Esophagus squamous epithelium (tissue), 5 donors: ENCODE measurements at regions not wholly inside any gene's neighbourhood (a gene's known extent, or its start where the extent isn't known, plus 50 kb on each side); places are given as distances from the start of the nearest gene placed in this dataset.

Source experiments
- DNase-seq: peaks from one replicate; lab custom pipeline; 2025; lab: John Stamatoyannopoulos, UW
- H3K27ac ChIP-seq, 4 donors: fragments of 200-600 bp; sonication (generic); one replicate each; pipeline ENCODE4 v1.5.1; 2016 to 2019; ENCODE audit warnings: mild to moderate bottlenecking in 1 of 4
- H3K27me3 ChIP-seq, 4 donors: fragments of 200-600 bp; sonication (generic); 1 replicate in 3 of 4; 2 replicates in 1 of 4; pipeline versions ENCODE4 v1.5.1 to v1.6.0; 2017 to 2021; ENCODE audit warnings: antibody characterized with exemption in 1 of 4
- H3K36me3 ChIP-seq, 3 donors: fragments of 200-600 bp; sonication (generic); one replicate each; pipeline ENCODE4 v1.5.1; 2016 to 2019
- H3K4me1 ChIP-seq, 3 donors: fragments of 200-600 bp; sonication (generic); one replicate each; pipeline ENCODE4 v1.5.1; 2017 to 2019
- H3K4me3 ChIP-seq, 4 donors: fragments of 200-600 bp; sonication (generic); 1 replicate in 3 of 4; 2 replicates in 1 of 4; pipeline ENCODE4 v1.5.1; 2016 to 2019; ENCODE audit warnings: mild to moderate bottlenecking in 2 of 4, moderate library complexity in 1 of 4
- H3K9me3 ChIP-seq, 3 donors: fragments of 200-600 bp; sonication (generic); one replicate each; pipeline ENCODE4 v1.5.1; 2016 to 2019
- CTCF ChIP-seq, 6 experiments: fragments of 450-650 bp in 4 of 6; fragments of 200-600 bp in 2 of 6; sonication (generic) in 2 of 6; IDR thresholded peaks; one replicate each; pipeline ENCODE4 v1.5.1; 2016 to 2019; ENCODE audit warnings: antibody characterized with exemption in 6 of 6, mild to moderate bottlenecking in 4 of 6, moderate library complexity in 4 of 6
- POLR2A ChIP-seq, 4 donors: fragments of 450-650 bp; IDR thresholded peaks; one replicate each; pipeline ENCODE4 v1.6.1; 2017; ENCODE audit warnings: antibody characterized with exemption in 4 of 4, mild to moderate bottlenecking in 4 of 4, moderate library complexity in 3 of 4
- WGBS, 2 donors: methylation state at CpG; one replicate each; pipeline ENCODE4 v1.1.5; 2018; 5-methylcytosine and 5-hydroxymethylcytosine counted together
- intact Hi-C: fragments of 100-400 bp; cut with DNase I; formaldehyde crosslinking; loops from one replicate; pipeline ENCODE4 v1.15.0; 2022
- donor health status: DM: yes; HTN: yes; CAD: no.

- H3K4me3 ChIP-seq = no peak overlapping the region
- TF ChIP-seq CTCF (IDR thresholded peaks at IDR 0.05) (no peak), POLR2A (IDR thresholded peaks at IDR 0.05) (no peak)
- 79 to 88% methylated on average over 1 of the region's 1 CpG for WGBS, 2 donors
- no peaks in the 10 kb centered on the region for H3K9me3 ChIP-seq
- intact Hi-C loops = no loop called here
- H3K27me3 ChIP-seq = peaks cover 0 to 12% (median 0%) of the 10 kb centered on the region in 4 donors
- H3K27ac ChIP-seq = no peak overlapping the region
- H3K36me3 ChIP-seq = no peaks in the 10 kb centered on the region
- DNase-seq = no peak
- no peaks in the 10 kb centered on the region for H3K4me1 ChIP-seq
Measured at GRCh38 chr3:124043023-124043422, 51.1 kb upstream of the ROPN1 start.

- H3K27me3 ChIP-seq = peaks cover 0 to 11% (median 0%) of the 10 kb centered on the region in 4 donors
- no peak for DNase-seq
- TF ChIP-seq CTCF (IDR thresholded peaks at IDR 0.05) (no peak), POLR2A (IDR thresholded peaks at IDR 0.05) (no peak)
- intact Hi-C loops = no loop called here
- 67 to 83% methylated on average over 2 to 3 of the region's 3 CpGs for WGBS, 2 donors
- no peak overlapping the region for H3K4me3 ChIP-seq
- no peak overlapping the region for H3K27ac ChIP-seq
- no peaks in the 10 kb centered on the region for H3K36me3 ChIP-seq
- no peaks in the 10 kb centered on the region for H3K4me1 ChIP-seq
- H3K9me3 ChIP-seq = no peaks in the 10 kb centered on the region
Measured at GRCh38 chr3:124044956-124045355, 53.0 kb upstream of the ROPN1 start.

GRCh38 chr3:124048967-124049798, 57.3 kb upstream of the ROPN1 start:
- no peak for DNase-seq
- no peaks in the 10 kb centered on the region for H3K4me1 ChIP-seq
- no peaks in the 10 kb centered on the region for H3K9me3 ChIP-seq
- intact Hi-C loops = no loop called here
- H3K4me3 ChIP-seq = no peak overlapping the region
- no peaks in the 10 kb centered on the region for H3K27me3 ChIP-seq
- WGBS, 2 donors = 69 to 79% methylated on average over 6 of the region's 6 CpGs
- TF ChIP-seq POLR2A (IDR thresholded peaks at IDR 0.05) (no peak), CTCF (IDR thresholded peaks at IDR 0.05) (no peak)
- no peak overlapping the region for H3K27ac ChIP-seq
- no peaks in the 10 kb centered on the region for H3K36me3 ChIP-seq

- Histone ChIP-seq H3K36me3 (no peaks in the 10 kb centered on the region), H3K9me3 (no peaks in the 10 kb centered on the region), H3K27me3 (no peaks in the 10 kb centered on the region), H3K4me3 (no peak overlapping the region), H3K4me1 (no peaks in the 10 kb centered on the region), H3K27ac (no peak overlapping the region)
- no peak for DNase-seq
- TF ChIP-seq CTCF (IDR thresholded peaks at IDR 0.05) (no peak), POLR2A (IDR thresholded peaks at IDR 0.05) (no peak)
- intact Hi-C loops = no loop called here
- 84 to 89% methylated on average over 6 of the region's 6 CpGs for WGBS, 2 donors
Measured at GRCh38 chr3:124051636-124052035, 59.7 kb upstream of the ROPN1 start.

GRCh38 chr3:124053871-124054270, 61.9 kb upstream of the ROPN1 start:
- Histone ChIP-seq H3K27me3 (no peaks in the 10 kb centered on the region), H3K36me3 (no peaks in the 10 kb centered on the region), H3K4me1 (no peaks in the 10 kb centered on the region), H3K9me3 (no peaks in the 10 kb centered on the region), H3K4me3 (no peak overlapping the region), H3K27ac (no peak overlapping the region)
- intact Hi-C loops = no loop called here
- DNase-seq = no peak
- TF ChIP-seq CTCF (IDR thresholded peaks at IDR 0.05) (no peak), POLR2A (IDR thresholded peaks at IDR 0.05) (no peak)
